AG08395 (cell line): ENCODE measurements at regions not wholly inside any gene's neighbourhood (a gene's known extent, or its start where the extent isn't known, plus 50 kb on each side); places are given as distances from the start of the nearest gene placed in this dataset.

Source experiments
- DNase-seq: peaks from one replicate; pipeline ENCODE4 v3.0.0; 2012; ENCODE audit warnings: mixed read lengths, low spot score

DNA sequence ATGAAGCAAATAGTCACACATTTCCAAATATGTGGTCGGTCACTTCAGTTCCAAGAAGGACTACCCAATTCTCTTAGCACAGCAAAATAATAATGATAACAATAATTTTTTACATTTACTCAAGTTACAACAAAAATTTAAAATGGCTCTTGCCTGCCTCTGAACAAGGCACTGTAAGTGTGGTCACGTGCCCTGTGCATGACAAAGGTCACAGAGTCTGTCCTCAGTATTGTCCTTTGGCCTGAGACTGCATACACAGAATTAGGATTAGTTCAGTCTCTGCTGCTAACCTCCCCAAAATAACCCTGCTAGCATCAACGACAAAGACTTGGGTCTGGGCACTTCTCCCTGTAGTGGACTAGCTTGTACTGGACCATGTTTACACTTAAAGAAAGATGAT is 297.1 kb upstream of the DUSP10 start:
- no peak for DNase-seq

DNA sequence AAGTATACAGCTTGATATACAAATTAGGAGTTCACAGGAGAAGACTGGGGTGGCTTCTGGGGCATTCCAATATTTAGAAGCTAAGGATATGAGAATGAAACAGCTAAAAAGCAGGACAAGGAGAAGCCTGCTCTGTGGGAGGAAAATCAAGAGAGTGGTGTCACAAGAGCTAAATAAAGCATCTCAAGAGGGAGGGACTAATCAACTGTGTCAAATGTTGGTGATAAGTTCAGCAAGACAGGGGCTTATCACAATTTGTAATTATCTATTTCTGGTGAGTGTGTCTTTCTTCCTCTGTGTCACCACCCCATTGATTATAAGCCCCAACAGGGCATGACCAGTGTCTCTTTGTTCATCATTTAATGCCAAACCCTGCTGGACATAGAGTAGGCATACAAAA is 295.8 kb upstream of the DUSP10 start:
- no peak for DNase-seq

DNA sequence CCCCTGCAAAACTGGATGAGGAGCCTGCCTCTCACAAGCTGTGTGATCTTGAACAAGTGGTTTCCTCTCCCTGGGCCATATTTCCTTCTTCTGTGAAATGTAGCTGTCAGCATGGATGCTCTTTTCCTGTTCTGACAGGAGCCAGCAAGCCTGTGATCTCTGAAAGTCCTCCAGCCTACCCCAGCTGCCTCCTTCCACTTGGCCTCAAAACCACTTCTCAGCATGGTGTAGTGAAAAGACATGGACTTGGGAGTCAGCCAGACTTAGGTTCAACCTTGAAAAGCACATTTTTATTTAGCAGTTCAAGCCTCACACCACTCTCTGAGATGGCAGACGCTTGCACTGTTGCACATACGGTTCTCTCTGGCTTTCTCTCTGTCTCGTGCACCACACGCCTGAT is 292.9 kb upstream of the DUSP10 start:
- DNase-seq: no peak

DNA sequence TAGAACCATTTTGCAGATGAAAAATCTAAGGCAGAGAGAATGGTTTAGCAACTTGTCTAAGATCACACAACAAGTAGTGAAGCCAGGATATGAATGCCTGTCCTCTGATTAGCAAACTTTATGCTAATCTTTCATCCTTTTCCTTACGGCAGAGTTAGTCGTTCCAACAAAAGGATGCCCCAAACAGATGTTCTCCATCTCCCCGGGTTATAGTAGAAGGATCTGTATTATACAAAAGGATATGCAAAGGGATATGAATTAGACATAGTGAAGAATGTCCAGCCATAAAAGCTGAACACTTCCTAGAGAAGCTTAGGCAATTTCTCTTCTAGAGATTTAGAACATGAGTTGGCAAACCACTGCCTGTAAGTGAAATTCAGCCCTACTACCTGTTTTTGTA is 291.6 kb upstream of the DUSP10 start:
- DNase-seq: no peak

DNA sequence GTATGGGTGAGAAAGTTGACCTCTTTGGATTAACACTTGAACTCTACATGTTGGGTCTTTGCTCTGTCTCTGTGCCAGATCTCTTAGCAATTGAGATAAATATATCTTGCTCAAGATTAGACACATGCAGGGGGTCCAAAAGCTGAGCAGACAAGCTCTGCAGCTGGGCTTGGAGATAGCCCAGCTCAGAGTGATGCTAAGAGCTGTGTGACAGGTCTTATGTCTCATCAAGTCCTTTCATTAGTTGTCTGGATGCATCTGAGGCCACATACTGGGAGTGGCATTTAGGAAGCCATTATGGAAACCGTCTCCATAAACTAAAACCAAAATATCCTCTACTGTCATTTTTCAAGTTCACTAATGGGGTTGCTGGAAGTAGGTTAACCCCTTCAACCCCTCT is 289.4 kb upstream of the DUSP10 start:
- no peak for DNase-seq

DNA sequence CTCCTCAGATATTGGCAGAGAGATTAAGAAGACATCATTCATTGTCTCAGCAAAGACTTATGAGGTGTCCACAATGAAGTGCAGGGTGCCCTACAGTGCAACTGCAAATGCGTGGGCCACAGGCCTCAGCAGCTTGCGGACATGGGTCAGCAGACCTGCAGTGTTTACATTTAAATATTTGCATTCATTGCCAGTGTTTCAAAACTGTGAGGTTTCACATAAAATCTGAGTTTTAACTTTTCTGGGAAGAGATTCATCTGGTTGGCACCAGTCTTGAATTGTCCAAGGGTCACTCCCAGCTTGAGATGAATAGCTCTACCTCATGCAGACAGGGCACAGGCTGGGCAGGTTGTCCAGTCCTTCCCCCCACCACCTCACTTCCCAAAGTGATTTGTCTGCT is 286.8 kb upstream of the DUSP10 start:
- DNase-seq: no peak

DNA sequence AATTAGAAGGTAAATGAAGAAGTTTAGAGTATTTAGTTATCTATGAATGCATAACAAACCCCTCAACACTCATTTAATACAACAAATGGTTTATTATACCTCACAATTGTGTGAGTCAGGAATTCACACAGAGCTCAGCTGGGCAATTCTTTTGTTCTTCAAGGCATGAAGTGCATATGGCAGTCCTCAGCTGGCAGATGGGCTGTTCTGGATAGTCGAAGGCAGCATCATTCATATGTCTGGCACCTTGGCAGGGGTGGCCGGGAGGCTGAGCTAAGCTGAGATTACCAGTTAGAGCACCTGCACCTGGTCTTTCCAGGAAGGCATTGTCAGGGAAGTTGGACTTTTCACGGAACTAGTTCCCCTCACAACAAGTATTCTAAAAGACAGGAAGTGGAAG is 286.2 kb upstream of the DUSP10 start:
- no peak for DNase-seq

DNA sequence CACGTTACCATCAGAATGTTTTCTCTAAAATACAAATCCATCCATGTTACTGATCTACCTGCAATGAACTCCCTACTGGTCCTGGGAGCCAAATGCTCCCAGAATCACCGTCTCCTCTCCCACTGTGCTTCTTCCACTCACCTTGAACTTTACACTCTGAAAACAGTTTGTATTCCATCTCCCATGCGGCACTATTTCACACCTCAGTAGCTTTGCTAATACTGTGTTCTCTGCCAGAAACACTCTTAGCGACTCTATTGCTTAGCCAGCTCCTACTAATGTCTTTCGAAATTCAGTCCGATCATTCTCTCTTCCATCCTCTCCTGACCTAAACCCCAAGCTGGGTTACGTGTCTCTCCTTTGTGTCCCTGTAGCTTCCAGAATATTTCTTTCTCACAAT is 284.4 kb upstream of the DUSP10 start:
- DNase-seq: no peak

DNA sequence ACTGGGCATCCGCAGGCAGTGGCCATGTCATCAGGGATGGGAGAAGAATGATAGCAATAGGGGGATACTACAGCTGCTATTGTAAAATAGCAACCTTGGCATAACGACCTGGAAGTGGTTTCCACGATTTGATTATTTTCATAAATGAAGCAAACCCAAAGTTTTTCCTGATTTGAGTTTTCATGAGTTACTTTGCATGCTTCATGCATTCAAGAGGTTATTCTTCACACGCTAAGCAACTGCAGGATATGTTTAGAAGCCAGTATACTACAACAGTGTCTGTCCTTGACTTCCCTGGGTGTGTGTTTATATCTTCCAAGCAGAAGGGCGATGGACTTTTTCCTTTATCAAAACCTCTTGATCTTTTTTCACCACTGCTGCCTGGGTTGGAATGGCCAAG is 281.1 kb upstream of the DUSP10 start:
- DNase-seq: no peak

DNA sequence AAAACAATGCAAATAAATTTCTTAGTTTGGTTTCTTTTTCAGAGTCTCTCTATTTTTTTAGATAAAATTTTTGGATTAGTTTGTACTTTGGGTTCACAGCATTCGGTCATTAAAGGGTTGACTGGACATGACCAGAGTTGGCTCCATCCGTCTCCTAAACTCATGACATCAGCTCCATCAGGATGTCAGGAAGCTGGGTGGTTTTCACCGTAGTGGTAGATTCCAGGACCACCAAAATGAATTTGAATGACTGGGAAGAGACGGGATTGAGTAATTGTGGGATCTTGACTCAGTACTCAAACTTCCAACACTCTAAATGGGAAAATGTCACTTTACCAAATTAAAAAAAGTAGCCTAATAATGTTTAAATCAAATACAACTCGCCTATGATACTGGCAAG is 279.2 kb upstream of the DUSP10 start:
- peak; percentile 23 for DNase-seq

DNA sequence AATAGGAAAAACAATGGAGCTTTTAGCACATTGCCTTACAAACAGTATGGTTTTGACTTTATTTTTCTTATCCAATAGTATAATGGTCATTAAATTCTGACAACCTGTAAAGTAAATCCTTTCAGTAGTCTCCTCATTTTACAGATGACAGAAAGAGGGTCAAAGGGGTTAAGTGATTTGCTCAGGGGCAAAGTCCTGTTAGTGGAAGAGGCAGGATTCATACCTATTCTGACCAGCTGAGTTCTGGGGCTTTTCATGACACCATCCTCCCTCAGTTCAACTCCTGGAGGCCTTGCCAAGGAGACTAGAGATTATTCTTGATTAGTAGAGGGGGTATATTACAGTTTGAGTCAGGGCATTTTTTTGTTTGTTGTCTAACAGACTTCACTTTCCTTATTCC is 278.7 kb upstream of the DUSP10 start:
- DNase-seq: no peak

DNA sequence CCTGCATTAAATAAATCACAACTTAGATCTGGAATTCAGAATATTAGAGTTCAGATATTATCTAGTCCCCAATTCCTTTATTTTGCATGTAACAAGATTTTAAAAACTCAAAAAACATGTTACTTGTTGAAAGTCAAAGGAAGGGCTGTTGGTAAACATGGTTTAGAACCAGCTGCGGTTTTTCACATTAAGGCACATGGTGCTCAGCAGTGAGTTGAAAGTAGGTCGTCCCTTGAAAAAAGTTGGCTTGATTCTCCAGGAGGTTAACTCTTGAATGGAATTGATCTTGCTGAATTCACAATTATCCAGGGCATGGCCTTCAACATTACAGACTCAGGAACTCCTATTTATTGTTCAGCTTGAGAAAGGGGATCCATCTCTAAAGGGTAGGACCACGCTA is 277.1 kb upstream of the DUSP10 start:
- DNase-seq: no peak

DNA sequence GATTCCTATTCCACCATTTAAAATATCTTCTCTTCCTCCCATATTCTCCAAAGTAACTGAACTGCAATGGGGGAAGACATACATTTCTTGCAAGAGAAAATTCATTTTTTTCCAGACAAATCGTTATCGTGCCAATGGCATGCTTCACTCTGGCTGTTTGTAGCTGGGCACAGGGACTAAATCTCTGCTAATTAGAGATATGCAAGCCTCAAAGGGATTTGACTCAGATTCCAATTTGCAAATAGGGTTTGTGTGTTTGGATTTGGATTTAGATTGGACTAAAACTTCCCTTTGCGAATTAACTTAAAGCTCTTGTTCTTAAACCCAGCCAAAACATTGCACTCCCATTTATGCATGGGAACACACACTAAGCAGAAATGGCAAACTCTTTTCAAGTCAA is 276.2 kb upstream of the DUSP10 start:
- no peak for DNase-seq

DNA sequence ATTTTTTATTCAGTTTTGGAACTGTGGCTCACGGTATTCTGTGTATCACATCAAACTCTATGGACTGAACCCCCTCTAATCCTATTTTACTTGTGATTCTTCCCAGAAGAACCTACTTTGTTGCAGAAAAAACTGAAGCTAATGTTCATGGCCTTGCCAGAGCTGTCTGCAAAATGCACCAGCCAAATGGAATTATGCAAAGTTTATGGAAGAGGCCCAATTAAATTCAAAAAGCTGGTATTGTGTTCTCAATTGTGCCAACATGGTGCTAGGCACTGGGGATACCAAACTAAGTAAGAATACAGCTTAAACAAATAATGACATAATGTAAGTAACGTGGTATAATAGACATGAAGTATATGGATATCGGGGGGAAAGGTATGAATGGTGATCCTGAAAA is 273.8 kb upstream of the DUSP10 start:
- DNase-seq: no peak

DNA sequence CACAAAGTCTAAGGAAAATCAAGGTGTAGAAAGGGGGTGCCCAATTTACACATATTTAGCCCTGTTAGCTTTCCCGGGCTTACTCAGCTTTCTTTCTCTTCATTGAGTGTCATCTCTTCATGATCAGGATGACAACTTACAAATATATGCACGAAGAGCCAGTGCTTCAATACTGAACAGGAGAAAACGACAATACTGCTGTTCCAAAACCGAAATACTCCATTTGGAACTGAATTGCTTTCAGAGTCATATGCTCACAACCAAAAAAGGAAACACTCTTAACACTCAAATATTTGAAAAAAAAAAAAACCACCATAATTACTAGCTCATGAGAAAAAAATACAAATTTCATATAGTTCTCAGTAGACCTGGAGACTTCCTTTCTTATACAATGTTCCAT is 272.1 kb upstream of the DUSP10 start:
- DNase-seq: no peak

DNA sequence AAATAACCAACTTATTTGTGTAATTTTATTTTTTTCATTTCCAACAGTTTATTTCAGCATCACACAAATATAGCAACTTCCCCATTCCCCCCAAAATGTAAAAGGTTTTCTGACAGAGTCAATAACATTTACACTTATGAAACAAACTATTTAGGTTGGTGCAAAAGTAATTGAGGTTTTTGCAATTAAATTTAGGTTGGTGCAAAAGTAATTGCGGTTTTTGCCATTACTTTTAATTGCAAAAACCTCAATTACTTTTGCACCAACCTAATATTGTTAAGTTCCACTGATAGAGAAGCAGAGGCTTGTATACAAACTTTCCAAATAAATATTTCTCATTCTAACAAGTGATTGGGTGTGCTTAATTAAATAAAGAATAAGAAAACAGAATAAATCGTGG is 270.9 kb upstream of the DUSP10 start:
- no peak for DNase-seq

DNA sequence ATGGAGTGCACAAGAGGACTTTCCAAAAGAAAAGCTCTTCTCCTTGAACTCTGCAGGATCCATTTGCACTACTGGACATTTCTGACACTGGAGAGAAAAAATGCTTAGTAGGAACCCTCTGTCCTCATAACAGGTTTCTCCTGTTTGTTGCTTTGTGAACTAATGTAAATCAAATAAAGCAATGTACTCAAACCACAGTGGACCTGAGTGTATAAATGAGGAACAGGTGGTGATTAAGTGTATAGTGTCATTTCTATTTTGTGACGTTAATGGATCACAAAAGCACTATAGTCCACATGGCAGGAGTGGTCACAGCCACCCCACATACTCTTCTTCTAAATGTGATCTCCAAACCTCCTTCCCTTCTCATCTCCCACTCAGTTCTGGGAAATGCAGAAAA is 268.4 kb upstream of the DUSP10 start:
- DNase-seq: no peak

DNA sequence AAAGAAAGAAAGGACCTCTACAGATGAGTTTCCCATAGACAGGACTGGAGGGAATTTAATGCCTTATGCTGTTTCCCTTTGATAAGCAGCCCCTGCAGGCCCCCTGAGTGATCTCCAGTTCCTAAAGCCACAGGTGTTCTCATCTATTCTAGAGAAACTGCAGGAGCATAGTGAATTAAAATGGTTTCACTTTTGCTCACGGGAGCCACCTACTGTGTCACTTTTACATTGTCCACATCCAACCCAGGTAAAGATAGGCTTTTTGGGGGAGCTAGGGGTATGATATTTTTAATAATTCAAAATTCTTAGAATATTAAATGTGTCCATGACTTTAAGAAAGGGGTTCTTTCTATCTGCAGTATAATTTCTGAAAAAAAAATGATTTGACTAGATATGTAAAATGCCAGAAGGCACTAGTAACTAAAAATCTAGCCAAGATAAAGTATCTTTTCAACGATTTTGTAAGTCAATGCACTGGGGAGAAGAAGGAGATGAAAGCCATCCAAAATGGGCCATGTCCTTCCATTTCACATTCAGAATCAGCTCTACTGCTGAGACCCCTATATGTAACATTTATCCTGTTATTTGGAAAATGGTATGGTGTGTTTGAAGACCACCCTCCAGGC is 267.3 kb upstream of the DUSP10 start:
- DNase-seq: no peak

DNA sequence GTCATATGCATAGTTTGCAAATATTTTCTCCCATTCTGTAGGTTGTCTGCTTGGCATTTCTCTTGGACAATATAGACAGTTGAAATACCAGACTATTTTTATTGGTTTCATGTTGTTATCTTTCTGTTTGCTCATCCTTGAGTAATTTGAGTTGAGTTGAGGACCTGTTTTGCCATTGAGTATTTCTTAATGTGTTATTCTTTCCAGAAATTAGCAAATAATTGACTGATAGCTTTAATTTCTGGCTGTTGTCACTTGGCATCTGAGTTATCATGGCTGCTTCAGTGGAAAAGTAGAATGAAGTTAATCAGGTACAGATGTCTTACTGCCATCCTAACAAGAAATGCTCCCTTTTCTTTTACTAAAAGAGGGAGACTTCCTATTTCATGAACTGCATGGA is 264.8 kb upstream of the DUSP10 start:
- no peak for DNase-seq

DNA sequence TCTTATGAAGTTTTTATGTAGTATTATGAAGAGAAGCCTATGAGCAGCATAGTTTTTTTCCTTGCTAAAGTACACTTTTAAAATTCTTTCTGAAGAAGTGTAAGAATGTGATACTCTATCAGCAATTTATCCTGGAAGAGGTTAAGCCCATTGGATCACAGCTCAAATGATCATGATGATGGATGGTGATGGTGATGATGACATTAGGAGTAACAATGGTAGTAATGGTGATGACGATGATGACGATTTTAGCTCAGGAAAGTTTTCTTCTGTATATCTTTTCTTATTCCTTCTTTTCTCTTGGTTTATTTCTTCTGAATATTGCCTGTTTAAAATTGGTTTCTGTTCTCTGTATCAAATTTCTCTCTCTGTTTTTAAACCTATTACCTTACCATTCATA is 262.9 kb upstream of the DUSP10 start:
- no peak for DNase-seq

DNA sequence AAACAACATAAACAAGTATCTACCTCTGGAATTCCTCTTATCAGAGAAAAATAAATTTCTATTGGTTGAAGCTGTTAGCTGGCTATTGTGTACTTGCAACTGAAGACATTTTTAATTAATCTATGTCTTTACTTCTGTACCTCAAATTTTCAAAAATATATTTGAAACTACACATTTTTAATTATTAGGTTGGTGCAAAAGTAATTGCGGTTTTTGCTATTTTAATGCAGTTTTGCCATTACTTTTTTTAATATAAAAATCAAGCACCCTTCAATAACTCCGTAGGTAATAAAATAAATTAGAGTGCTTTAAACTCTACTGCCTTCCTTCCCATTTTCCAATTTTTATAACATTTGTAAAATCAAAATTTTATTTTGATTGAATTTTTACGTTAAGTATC is 262.1 kb upstream of the DUSP10 start:
- no peak for DNase-seq

DNA sequence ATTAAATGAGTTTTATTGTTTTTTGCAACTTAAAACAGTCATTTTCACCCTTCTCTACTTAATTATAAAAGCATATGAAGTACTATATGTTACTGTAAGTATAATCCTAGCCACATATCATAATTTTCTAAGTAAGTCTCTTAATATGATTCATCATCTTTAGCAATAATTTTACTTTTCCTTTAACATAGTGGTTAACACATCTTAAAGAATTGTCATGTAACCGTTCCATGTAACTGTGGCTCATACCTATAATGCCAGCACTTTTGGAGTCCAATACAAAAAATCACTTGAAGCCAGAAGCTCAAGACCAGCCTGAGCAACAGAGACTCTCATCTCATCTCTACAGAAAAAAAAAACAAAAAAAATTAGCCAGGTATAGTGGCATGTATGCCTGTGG is 260.6 kb upstream of the DUSP10 start:
- no peak for DNase-seq

DNA sequence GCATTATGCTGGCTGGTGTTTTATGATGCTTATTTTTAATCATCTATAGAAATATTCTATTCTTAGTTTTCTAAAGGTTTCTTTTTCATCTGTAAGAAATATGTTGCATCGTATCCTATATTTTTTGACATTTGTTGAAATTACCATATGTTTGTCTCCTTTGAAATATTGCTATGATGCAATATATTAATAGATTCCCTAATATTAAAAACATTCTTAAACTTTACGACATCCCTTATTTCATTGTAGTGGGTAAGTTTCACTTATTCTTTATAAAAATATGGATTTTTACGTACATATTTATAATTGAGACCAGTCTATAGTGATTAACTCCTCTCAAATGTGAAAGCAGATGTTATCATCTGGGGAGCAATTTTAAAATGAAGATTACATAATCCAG is 258.2 kb upstream of the DUSP10 start:
- DNase-seq: no peak

DNA sequence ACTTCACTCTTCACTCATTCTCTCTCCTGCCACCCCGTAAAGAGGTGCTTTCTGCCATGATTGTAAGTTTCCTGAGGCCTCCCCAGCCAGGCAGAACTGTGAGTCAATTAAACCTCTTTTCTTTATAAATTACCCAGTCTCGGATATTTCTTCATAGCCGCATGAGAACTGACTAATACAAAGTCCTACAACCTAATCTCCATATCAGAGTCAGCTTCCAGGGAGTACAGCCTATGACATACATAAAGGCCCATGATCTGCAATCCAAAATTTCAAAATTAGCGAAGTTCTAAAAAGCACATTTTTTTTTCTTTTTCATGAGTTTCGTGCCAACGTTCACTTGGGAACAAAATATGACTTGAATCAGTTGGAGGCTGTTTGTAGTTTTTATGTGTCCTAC is 256.9 kb upstream of the DUSP10 start:
- no peak for DNase-seq

DNA sequence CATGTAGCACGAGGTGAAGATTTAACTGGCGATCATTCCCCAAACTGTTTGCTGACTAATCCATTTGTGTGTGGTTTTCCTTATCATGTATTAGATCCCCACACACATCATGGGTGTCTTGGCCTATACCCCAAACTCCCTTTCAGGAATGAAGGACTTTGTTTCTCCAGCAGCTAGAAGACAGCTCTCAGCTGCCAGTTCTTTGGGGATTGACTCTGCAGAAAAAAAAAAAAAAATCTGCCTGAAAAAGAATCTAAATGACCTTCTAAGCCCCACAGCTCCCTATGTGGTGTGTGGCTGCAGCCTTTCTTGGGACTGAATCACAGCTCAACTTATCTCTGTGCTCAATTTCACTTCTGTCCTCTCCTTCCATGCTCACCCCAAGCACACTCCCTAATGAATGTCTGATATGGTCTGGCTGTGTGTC is 256.3 kb upstream of the DUSP10 start:
- DNase-seq: no peak
